H9 (cell line): ENCODE measurements at regions not wholly inside any gene's neighbourhood (a gene's known extent, or its start where the extent isn't known, plus 50 kb on each side); places are given as distances from the start of the nearest gene placed in this dataset.

ENCODE experiments used
- DNase-seq: peaks from one replicate; pipeline ENCODE4 v3.0.0-alpha.2; 2017
- H2AFZ ChIP-seq: one replicate; pipeline ENCODE4 v1.6.1; 2013; ENCODE audit warnings: mild to moderate bottlenecking, low read length, control low read depth, moderate library complexity
- H2AK5ac ChIP-seq: 2 replicates; pipeline ENCODE4 v1.6.1; 2013; ENCODE audit warnings: low read length, control low read depth, mixed read lengths; ENCODE audit not compliant: insufficient read length
- H2BK120ac ChIP-seq: one replicate; pipeline ENCODE4 v1.6.1; 2013; ENCODE audit warnings: low read depth, mild to moderate bottlenecking, low read length, control low read depth, inconsistent platforms; ENCODE audit not compliant: poor library complexity, severe bottlenecking
- H2BK12ac ChIP-seq: 2 replicates; pipeline ENCODE4 v1.6.1; 2013; ENCODE audit warnings: low read length, control low read depth, mixed read lengths, low read depth; ENCODE audit not compliant: insufficient read length
- H2BK15ac ChIP-seq: 2 replicates; pipeline ENCODE4 v1.6.1; 2013; ENCODE audit warnings: low read depth, low read length, control low read depth
- H2BK20ac ChIP-seq: one replicate; pipeline ENCODE4 v1.6.1; 2013; ENCODE audit warnings: low read depth, mild to moderate bottlenecking, low read length, control low read depth, inconsistent platforms; ENCODE audit not compliant: poor library complexity, severe bottlenecking
- H2BK5ac ChIP-seq: 2 replicates; pipeline ENCODE4 v1.6.1; 2013; ENCODE audit warnings: low read length, control low read depth, mixed read lengths; ENCODE audit not compliant: insufficient read length
- H3K14ac ChIP-seq: 2 replicates; pipeline ENCODE4 v1.6.1; 2013; ENCODE audit warnings: low read length, control low read depth; ENCODE audit not compliant: insufficient read depth
- H3K18ac ChIP-seq: 2 replicates; pipeline ENCODE4 v1.6.1; 2013; ENCODE audit warnings: low read depth, mild to moderate bottlenecking, mixed read lengths, low read length, control low read depth; ENCODE audit not compliant: insufficient read length
- H3K23ac ChIP-seq: 2 replicates; pipeline ENCODE4 v1.6.1; 2013; ENCODE audit warnings: low read length, control low read depth, mixed read lengths, low read depth; ENCODE audit not compliant: insufficient read length
- H3K23me2 ChIP-seq: 2 replicates; pipeline ENCODE4 v1.6.1; 2013; ENCODE audit warnings: low read depth, mild to moderate bottlenecking, mixed read lengths, low read length, control low read depth; ENCODE audit not compliant: insufficient read length, poor library complexity, severe bottlenecking
- H3K27ac ChIP-seq: 2 replicates; pipeline ENCODE4 v1.5.1; 2013; ENCODE audit warnings: low read length, control low read depth, mixed read lengths, low read depth; ENCODE audit not compliant: insufficient read length
- H3K27me3 ChIP-seq: 2 replicates; pipeline ENCODE4 v1.6.1; 2013; ENCODE audit warnings: low read length, control low read depth, inconsistent platforms; ENCODE audit not compliant: insufficient read depth
- H3K4ac ChIP-seq: 2 replicates; pipeline ENCODE4 v1.6.1; 2013; ENCODE audit warnings: low read depth, mild to moderate bottlenecking, control low read depth, inconsistent platforms, low read length, moderate library complexity
- H3K4me1 ChIP-seq: 2 replicates; pipeline ENCODE4 v1.6.1; 2013; ENCODE audit warnings: low read length, control low read depth, inconsistent platforms; ENCODE audit not compliant: insufficient read depth
- H3K4me2 ChIP-seq: 2 replicates; pipeline ENCODE4 v1.6.1; 2013; ENCODE audit warnings: low read length, control low read depth, mixed read lengths; ENCODE audit not compliant: insufficient read length, insufficient read depth
- H3K56ac ChIP-seq: 2 replicates; pipeline ENCODE4 v1.6.1; 2013; ENCODE audit warnings: low read depth, mild to moderate bottlenecking, mixed read lengths, low read length, control low read depth; ENCODE audit not compliant: insufficient read length
- H3K79me1 ChIP-seq: 2 replicates; pipeline ENCODE4 v1.6.1; 2013; ENCODE audit warnings: low read depth, mild to moderate bottlenecking, moderate library complexity, low read length, control low read depth, inconsistent platforms; ENCODE audit not compliant: insufficient read depth, poor library complexity, severe bottlenecking
- H3K79me2 ChIP-seq: 2 replicates; pipeline ENCODE4 v1.6.1; 2013; ENCODE audit warnings: low read length, control low read depth, inconsistent platforms; ENCODE audit not compliant: insufficient read depth
- H3K9ac ChIP-seq: 2 replicates; pipeline ENCODE4 v1.6.1; 2013; ENCODE audit warnings: low read length, control low read depth, mixed read lengths; ENCODE audit not compliant: insufficient read length; ENCODE audit errors: extremely low read depth
- H3K9me3 ChIP-seq: one replicate; pipeline ENCODE4 v1.6.1; 2013; ENCODE audit warnings: low read depth, low read length, inconsistent platforms; ENCODE audit not compliant: control insufficient read depth
- H3T11ph ChIP-seq: one replicate; pipeline ENCODE4 v1.6.1; 2013; ENCODE audit warnings: mild to moderate bottlenecking, low read length, control low read depth, inconsistent platforms
- H4K20me1 ChIP-seq: one replicate; pipeline ENCODE4 v1.6.1; 2013; ENCODE audit not compliant: control insufficient read depth, insufficient read length, insufficient read depth
- H4K5ac ChIP-seq: 2 replicates; pipeline ENCODE4 v1.6.1; 2013; ENCODE audit warnings: low read depth, mild to moderate bottlenecking, mixed read lengths, low read length, control low read depth; ENCODE audit not compliant: insufficient read length
- H4K8ac ChIP-seq: replicated peaks from 2 replicates; pipeline ENCODE4 v1.6.1; 2013; ENCODE audit warnings: low read length, control low read depth, mixed read lengths, low read depth; ENCODE audit not compliant: insufficient read length
- H4K91ac ChIP-seq: 2 replicates; pipeline ENCODE4 v1.6.1; 2013; ENCODE audit warnings: low read depth, mild to moderate bottlenecking, moderate library complexity, mixed read lengths, low read length, control low read depth; ENCODE audit not compliant: insufficient read length
- H3K27ac Mint-ChIP-seq, 3 experiments: 2 replicates in 2 of 3; 3 replicates in 1 of 3; pipeline ENCODE4 v1.8.0; 2020 to 2021; ENCODE audit warnings: mixed read lengths in 3 of 3, mild to moderate bottlenecking in 1 of 3, moderate library complexity in 1 of 3
- H3K27me3 Mint-ChIP-seq: 2 replicates; pipeline ENCODE4 v1.8.0; 2021; ENCODE audit warnings: low read depth, mild to moderate bottlenecking, moderate library complexity, mixed read lengths
- H3K36me3 Mint-ChIP-seq, 3 experiments: 2 replicates in 2 of 3; 3 replicates in 1 of 3; pipeline ENCODE4 v1.8.0; 2020 to 2021; ENCODE audit warnings: low read depth in 3 of 3, mixed read lengths in 3 of 3; ENCODE audit not compliant: insufficient read depth in 1 of 3
- H3K4me1 Mint-ChIP-seq, 2 experiments: 2 replicates each; pipeline ENCODE4 v1.8.0; 2020; ENCODE audit warnings: mixed read lengths in 2 of 2
- H3K4me3 Mint-ChIP-seq, 2 experiments: 2 replicates in 1 of 2; 3 replicates in 1 of 2; pipeline ENCODE4 v1.8.0; 2020 to 2021; ENCODE audit warnings: mild to moderate bottlenecking in 2 of 2, mixed read lengths in 2 of 2, moderate library complexity in 1 of 2
- H3K9me3 Mint-ChIP-seq, 2 experiments: 2 replicates in 1 of 2; 3 replicates in 1 of 2; pipeline ENCODE4 v1.8.0; 2020; ENCODE audit warnings: mild to moderate bottlenecking in 2 of 2, mixed read lengths in 2 of 2, moderate library complexity in 1 of 2
- CTCF ChIP-seq: fragments of 200-600 bp; sonication (generic); conservative IDR thresholded peaks from 3 replicates; pipeline ENCODE4 v1.8.0; 2021; ENCODE audit warnings: antibody characterized with exemption, mild to moderate bottlenecking
- WGBS: extraction: QIAGEN DNeasy Blood & Tissue Kit; methylation state at CpG from one replicate; pipeline ENCODE4 v1.1.7; 2013; ENCODE audit warnings: missing lambda C conversion rate, low lambda C conversion rate, mixed read lengths; ENCODE audit not compliant: insufficient read length; ENCODE audit errors: extremely low coverage; 5-methylcytosine and 5-hydroxymethylcytosine counted together

DNA sequence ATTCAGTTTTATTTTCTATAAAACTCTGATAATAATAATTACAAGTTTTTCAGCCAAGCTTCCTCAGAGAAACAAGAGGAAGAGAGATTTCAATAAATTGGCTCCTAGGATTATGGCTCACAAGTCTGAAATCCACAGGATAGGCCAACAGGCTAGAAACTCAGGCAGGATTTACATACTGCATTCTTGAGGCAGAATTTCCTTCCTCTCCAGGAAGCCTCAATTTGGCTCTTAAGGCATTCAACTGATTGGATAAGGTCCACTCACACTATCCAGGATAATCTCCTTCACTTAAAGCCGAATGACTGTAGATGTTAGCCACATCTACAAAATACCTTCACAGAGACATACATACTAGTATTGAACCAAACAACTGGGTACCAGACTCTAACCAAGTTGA, 120.3 kb upstream of the FAT3 start:
- H3K4me2 ChIP-seq: no peak overlapping the region
- Mint-ChIP-seq H3K27ac (peak overlapping the region in 2 of 3 experiments; percentile 62 to 72; a peak in 3 of 7 replicates), H3K9me3 (no peaks in the 10 kb centered on the region), H3K27me3 (no peaks in the 10 kb centered on the region), H3K36me3 (no peaks in the 10 kb centered on the region), H3K4me3 (no peak overlapping the region), H3K4me1 (peaks cover 28 to 42% of the 10 kb centered on the region in 2 experiments)
- no peaks in the 10 kb centered on the region for H3K27me3 ChIP-seq
- no peaks in the 10 kb centered on the region for H3K79me1 ChIP-seq
- H3K9me3 ChIP-seq: no peaks in the 10 kb centered on the region
- peak overlapping the region; percentile 61 for H3K27ac ChIP-seq
- no peaks in the 10 kb centered on the region for H4K20me1 ChIP-seq
- peaks cover 10% of the 10 kb centered on the region for H3K4me1 ChIP-seq
- no peak for DNase-seq
- no peak overlapping the region for H3K9ac ChIP-seq
- H4K5ac ChIP-seq: no peak overlapping the region
- H3K23me2 ChIP-seq: no peaks in the 10 kb centered on the region
- no peak overlapping the region for H2AK5ac ChIP-seq
- no CpG with 5 or more reads among the region's 1 CpG for WGBS
- H2BK15ac ChIP-seq: no peak overlapping the region
- TF ChIP-seq CTCF: no peak
- H2BK120ac ChIP-seq: no peak overlapping the region
- H2BK5ac ChIP-seq: no peak overlapping the region
- H3K14ac ChIP-seq: no peak overlapping the region
- no peak overlapping the region for H4K8ac ChIP-seq
- H2AFZ ChIP-seq: no peak overlapping the region
- no peak overlapping the region for H3K23ac ChIP-seq
- no peak overlapping the region for H3K56ac ChIP-seq
- H3K18ac ChIP-seq: no peak overlapping the region
- H4K91ac ChIP-seq: no peak overlapping the region
- H3K4ac ChIP-seq: no peak overlapping the region
- H2BK20ac ChIP-seq: no peak overlapping the region
- H3T11ph ChIP-seq: no peak overlapping the region
- H2BK12ac ChIP-seq: no peak overlapping the region
- H3K79me2 ChIP-seq: no peaks in the 10 kb centered on the region
